WERI-Rb-1 (cell line): ENCODE measurements at regions not wholly inside any gene's neighbourhood (a gene's known extent, or its start where the extent isn't known, plus 50 kb on each side); places are given as distances from the start of the nearest gene placed in this dataset.

ENCODE experiments used
- DNase-seq: peaks from one replicate; pipeline ENCODE4 v3.0.0-alpha.2; 2020
- H3K27ac ChIP-seq: fragments of 250-450 bp; sonication (Bioruptor Pico); 2 replicates; pipeline ENCODE4 v1.5.1; 2020; ENCODE audit warnings: mild to moderate bottlenecking, moderate library complexity
- H3K27me3 ChIP-seq: fragments of 250-450 bp; sonication (Bioruptor Pico); 2 replicates; pipeline ENCODE4 v1.5.1; 2021; ENCODE audit warnings: mild to moderate bottlenecking, low read depth, moderate library complexity; ENCODE audit not compliant: insufficient read depth, severe bottlenecking
- H3K36me3 ChIP-seq: fragments of 250-450 bp; sonication (Bioruptor Pico); 2 replicates; pipeline ENCODE4 v1.5.1; 2020; ENCODE audit warnings: mild to moderate bottlenecking, moderate library complexity
- H3K4me3 ChIP-seq: 2 replicates; pipeline ENCODE4 v1.5.1; 2011; ENCODE audit warnings: low read depth, mild to moderate bottlenecking, control low read depth, low read length
- H3K9me3 ChIP-seq: fragments of 250-450 bp; sonication (Bioruptor Pico); 2 replicates; pipeline ENCODE4 v1.5.1; 2021; ENCODE audit warnings: mild to moderate bottlenecking, moderate library complexity; ENCODE audit not compliant: severe bottlenecking
- TF ChIP-seq, protein P1 (sequence below): IDR thresholded peaks from 2 replicates; pipeline ENCODE4 v1.5.1; 2011; ENCODE audit warnings: low read depth, mild to moderate bottlenecking, control low read depth, inconsistent platforms, low read length

DNA sequence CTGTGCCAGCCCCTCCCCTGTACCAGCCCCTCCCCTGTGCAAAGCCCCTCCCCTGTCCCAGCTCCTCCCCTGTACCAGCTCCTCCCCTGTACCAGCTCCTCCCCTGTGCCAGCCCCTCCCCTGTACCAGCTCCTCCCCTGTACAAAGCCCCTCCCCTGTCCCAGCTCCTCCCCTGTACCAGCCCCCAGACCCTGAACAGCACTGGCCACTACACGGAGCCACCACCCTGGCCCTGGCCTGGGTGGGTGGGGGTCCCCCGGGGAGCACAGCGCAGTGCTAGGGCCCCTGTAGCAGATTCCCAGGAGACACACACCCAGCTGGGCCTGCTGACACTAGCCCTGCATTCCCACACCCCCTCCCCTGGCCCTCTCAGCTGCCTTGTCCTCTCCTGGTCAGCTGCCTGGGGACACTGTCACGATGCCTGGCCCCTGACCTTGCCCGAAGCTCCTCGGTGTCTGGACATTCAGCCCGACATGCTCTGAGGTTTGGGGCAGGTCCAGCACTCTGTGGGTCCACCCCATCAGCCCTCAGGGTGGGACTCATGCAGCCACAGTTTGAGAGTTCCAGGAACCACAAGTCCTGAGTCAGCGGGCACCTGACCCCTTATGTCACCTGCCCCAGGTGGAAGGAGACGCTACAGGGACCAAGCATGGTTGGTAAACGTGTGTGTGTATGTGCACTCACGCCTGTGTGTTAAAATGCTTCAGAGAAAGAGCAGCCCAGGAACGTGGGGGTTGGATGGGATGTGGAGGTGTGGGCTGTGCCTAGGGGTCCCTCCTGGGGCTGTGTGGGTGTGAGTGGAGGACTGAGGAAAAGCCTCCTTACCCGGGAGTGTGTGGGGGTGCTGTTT is 114.2 kb downstream of the METRNL start:
- H3K4me3 ChIP-seq, result no peak overlapping the region

DNA sequence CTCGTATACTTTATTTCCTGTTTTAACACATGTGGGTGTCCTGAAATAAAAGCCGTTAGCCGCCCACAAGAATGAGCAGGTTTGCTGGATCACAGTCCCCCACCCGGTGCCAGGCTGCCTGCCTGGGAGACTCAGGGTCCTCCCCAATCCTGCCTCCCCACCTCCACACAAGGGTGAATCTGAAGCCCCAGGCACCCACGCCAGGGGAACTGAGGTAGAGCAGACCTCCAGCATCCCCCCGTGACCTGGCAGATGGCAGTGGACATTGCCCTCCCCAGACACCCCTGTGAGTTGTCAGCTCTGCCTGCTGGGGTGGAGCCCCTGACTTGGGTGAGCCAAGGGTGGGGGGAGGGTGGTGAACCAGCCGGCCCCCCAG is 114.8 kb downstream of the METRNL start:
- Histone ChIP-seq H3K9me3 (peaks cover 9% of the 10 kb centered on the region), H3K27me3 (no peaks in the 10 kb centered on the region), H3K27ac (no peak overlapping the region), H3K36me3 (no peaks in the 10 kb centered on the region), H3K4me3 (no peak overlapping the region)
- no peak for DNase-seq
- TF ChIP-seq, protein P1, sequence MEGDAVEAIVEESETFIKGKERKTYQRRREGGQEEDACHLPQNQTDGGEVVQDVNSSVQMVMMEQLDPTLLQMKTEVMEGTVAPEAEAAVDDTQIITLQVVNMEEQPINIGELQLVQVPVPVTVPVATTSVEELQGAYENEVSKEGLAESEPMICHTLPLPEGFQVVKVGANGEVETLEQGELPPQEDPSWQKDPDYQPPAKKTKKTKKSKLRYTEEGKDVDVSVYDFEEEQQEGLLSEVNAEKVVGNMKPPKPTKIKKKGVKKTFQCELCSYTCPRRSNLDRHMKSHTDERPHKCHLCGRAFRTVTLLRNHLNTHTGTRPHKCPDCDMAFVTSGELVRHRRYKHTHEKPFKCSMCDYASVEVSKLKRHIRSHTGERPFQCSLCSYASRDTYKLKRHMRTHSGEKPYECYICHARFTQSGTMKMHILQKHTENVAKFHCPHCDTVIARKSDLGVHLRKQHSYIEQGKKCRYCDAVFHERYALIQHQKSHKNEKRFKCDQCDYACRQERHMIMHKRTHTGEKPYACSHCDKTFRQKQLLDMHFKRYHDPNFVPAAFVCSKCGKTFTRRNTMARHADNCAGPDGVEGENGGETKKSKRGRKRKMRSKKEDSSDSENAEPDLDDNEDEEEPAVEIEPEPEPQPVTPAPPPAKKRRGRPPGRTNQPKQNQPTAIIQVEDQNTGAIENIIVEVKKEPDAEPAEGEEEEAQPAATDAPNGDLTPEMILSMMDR, result no peak

More for the DNA sequence above, 114.2 kb downstream of the METRNL start:
- DNase-seq, result no peak
- no peaks in the 10 kb centered on the region for H3K36me3 ChIP-seq
- H3K27ac ChIP-seq, result no peak overlapping the region
- TF ChIP-seq, protein P1, result no peak
- no peaks in the 10 kb centered on the region for H3K27me3 ChIP-seq
- peaks cover 9% of the 10 kb centered on the region for H3K9me3 ChIP-seq

DNA sequence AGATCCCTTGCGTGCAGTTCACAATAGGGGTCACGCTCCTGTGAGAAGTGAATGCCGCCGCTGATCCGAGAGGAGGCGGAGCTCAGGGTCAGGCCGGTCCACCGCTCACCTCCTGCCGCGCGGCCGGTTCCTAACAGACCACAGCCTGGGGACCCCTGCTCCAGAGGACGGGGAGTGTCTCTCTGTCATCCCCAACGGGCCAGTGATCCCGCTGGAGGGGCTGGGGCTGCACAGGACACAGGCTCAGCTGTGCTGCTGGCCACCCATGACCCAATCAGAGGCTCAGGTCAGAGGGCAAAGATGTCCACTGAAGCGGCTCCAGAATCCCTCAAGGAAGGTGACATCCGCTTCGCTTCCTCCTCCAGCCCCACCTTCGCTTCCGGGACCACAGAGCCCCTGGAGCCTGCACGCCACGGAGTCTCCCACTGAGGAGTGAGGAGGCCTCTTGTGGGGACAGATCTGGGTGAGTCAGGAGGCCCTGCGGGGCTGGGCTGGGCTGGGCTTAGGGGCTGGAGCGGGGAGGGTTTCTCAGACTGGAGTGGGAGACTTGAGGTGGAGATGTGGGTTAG is 115.4 kb downstream of the METRNL start:
- no peak for DNase-seq
- H3K9me3 ChIP-seq, result peaks cover 9% of the 10 kb centered on the region
- TF ChIP-seq, protein P1, result no peak
- no peaks in the 10 kb centered on the region for H3K36me3 ChIP-seq
- no peak overlapping the region for H3K4me3 ChIP-seq
- no peaks in the 10 kb centered on the region for H3K27me3 ChIP-seq
- H3K27ac ChIP-seq, result no peak overlapping the region

DNA sequence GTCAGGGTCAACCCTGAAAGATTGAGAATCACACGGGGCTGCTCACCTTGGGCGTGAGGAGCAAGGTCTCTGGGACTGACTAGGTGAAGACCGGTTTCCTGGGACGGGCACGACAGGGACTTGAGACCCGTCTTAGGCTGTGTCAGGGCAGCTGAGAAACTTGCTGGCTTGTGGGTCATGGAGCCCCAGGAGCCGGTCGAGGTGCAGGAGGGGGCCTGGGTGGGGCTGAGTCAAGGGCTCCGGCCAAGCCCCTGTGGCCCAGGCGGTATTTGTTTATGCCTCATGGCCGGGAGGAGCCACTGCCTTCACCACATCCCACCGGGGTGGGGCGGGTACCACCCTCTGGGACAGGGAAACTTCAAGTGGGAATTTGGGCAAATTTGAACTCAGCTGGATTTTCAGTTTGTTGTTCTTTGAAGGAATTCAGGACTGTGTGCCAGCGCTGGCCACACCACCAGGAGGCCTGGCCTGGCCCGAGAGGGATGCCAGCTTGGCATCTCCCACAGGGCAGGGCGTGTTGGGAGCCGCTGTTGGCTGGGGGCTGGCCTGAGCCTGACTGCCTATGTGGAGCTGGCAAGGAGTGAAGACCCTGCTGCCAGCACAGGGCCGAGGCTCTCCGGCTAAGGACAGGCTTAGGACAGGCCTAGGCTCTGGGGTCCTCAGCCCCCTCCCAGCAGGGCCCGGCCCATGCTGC is 116.1 kb downstream of the METRNL start:
- Histone ChIP-seq H3K36me3 (no peaks in the 10 kb centered on the region), H3K9me3 (peaks cover 9% of the 10 kb centered on the region), H3K27ac (no peak overlapping the region), H3K27me3 (no peaks in the 10 kb centered on the region), H3K4me3 (no peak overlapping the region)
- TF ChIP-seq, protein P1, result no peak
- DNase-seq, result no peak

DNA sequence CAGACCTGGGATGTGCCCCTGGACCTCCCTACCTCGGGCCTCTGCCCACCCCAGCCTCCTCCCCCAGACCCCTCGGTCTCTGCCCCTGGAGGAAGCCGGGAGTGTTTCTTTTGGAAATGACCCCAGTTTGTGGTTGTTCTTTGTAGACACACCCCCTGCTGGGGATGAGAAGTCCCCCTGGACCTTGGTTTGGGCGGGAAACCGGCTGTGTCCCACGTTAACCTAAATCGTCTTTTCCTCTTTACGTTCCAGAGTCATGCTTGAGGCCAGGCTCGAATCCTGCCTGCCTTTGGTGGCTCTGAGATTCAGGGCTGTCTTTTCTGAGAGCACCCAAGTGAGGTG is 116.6 kb downstream of the METRNL start:
- Histone ChIP-seq H3K36me3 (no peaks in the 10 kb centered on the region), H3K27me3 (no peaks in the 10 kb centered on the region), H3K4me3 (no peak overlapping the region), H3K9me3 (peaks cover 9% of the 10 kb centered on the region), H3K27ac (no peak overlapping the region)
- no peak for DNase-seq
- TF ChIP-seq, protein P1, result no peak
